ENCODE measurements at regions not wholly inside any gene's neighbourhood (a gene's known extent, or its start where the extent isn't known, plus 50 kb on each side); places are given as distances from the start of the nearest gene placed in this dataset.

DNA sequence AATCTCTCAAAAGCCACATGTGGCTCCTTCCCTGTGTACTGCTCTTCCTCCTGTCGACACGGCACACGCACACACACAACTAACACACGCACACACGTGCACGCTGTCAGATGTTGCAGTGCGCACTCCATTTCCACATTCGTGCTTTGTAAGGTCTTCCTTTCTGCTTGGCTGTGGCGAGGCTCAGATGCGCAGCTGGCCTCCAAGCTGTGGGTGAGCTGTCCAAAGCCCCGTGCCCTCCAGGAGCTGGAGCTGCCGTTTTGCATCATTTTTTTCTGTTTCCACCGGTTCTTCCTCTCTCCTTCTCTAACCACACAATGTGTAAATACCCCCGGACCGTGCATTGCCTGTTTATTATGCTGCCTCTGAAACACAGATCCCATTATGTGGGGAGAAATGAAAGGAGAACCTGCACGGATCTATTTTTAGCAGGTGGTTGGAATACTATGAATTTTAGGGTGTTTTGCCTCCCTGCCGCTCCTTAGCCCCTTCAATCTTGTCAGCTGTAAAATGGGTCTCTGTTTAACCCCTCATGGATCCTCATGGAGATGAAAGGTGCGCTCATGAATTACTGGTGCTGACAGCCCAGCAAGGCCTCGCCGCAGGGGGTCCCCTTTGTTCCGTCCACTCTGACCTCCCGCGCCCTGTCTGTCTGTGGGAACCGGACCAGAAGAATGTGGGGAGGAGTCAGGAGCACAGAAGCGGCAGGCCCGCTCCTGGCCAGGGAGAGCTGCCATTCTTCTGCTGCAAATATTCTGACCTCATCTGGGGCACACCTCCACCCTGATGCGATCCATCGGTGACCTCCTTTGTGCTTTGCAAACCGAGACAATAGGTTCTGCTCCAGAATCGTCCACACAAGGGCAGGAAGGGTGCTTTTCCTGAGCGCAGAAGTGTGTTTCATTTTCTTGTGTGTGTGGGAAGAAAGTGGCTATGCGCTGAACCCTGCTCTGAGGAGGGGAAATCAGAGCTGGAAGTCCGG is 137.7 kb downstream of the SOX1 start:
- intact Hi-C loops (cut with DNase I) = no loop called here
- DNase-seq (ENCODE audit: low spot score in 2 of 2) = no peak
- Histone ChIP-seq H3K36me3 (no peaks in the 10 kb centered on the region), H3K27me3 (no peaks in the 10 kb centered on the region), H3K4me3 (no peak overlapping the region), H3K9me3 (no peaks in the 10 kb centered on the region), H3K4me1 (no peaks in the 10 kb centered on the region), H3K27ac (no peak overlapping the region)
- TF ChIP-seq CTCF (IDR thresholded peaks at IDR 0.05) = no peak

DNA sequence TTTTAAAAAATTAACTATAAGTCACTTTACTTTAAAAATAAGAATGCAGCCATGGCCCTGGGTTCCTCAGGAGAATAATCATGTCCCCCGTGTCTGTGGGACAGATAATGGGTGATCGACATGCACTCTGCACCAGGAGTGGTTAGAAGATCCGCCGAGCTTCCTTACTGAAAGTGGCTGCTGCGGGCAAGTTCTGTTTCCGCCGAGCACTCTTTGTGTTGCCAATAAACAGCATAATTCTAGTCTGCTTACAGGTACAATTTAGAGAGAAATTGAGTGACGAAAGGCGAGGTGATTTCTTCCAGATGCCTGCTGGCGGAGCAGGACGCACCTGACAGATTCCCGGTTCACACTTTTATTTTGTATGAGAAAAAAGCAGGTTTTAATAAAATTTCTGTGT is 139.0 kb downstream of the SOX1 start:
- Histone ChIP-seq H3K9me3 (no peaks in the 10 kb centered on the region), H3K4me3 (no peak overlapping the region), H3K27ac (no peak overlapping the region), H3K27me3 (no peaks in the 10 kb centered on the region), H3K4me1 (no peaks in the 10 kb centered on the region), H3K36me3 (no peaks in the 10 kb centered on the region)
- DNase-seq (ENCODE audit: low spot score in 2 of 2) = no peak
- intact Hi-C loops (cut with DNase I) = no loop called here
- no peak for TF ChIP-seq CTCF (IDR thresholded peaks at IDR 0.05)

- H3K27ac ChIP-seq = no peak overlapping the region
- H3K27me3 ChIP-seq = no peaks in the 10 kb centered on the region
- TF ChIP-seq CTCF (IDR thresholded peaks at IDR 0.05) = no peak
- DNase-seq (ENCODE audit: low spot score in 2 of 2) = no peak
- H3K9me3 ChIP-seq = no peaks in the 10 kb centered on the region
- no peaks in the 10 kb centered on the region for H3K4me1 ChIP-seq
- no peak overlapping the region for H3K4me3 ChIP-seq
- intact Hi-C loops (cut with DNase I) = no loop called here
- H3K36me3 ChIP-seq = no peaks in the 10 kb centered on the region
These were observed 140.2 kb downstream of the SOX1 start for GRCh38 chr13:112207129-112207528.

- H3K27me3 ChIP-seq = no peaks in the 10 kb centered on the region
- no peaks in the 10 kb centered on the region for H3K4me1 ChIP-seq
- no peaks in the 10 kb centered on the region for H3K36me3 ChIP-seq
- intact Hi-C loops (cut with DNase I) = no loop called here
- no peak overlapping the region for H3K4me3 ChIP-seq
- no peaks in the 10 kb centered on the region for H3K9me3 ChIP-seq
- no peak for DNase-seq (ENCODE audit: low spot score in 2 of 2)
- TF ChIP-seq CTCF (IDR thresholded peaks at IDR 0.05) = no peak
- H3K27ac ChIP-seq = no peak overlapping the region
These were observed 141.7 kb downstream of the SOX1 start for GRCh38 chr13:112208656-112209055.

DNA sequence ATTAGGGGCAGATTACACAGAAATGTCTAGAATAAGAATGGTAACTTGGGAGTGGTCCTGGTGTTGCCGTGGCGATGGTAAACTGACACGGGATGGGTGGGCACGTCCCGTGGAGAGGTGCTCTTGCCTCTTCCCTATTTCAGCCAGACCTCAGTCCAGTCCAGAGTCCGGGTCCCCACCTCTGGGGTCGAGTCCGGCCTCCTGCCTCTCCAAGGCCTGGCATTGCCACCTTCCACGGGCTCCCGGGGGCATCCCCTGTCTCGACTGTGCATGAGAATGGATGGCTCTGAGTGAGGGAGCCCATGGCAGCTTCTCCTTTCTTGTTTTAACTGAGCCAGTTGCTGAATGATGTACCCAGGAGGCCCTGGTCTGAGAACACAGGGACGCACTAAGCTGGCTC is 142.3 kb downstream of the SOX1 start:
- no peak for DNase-seq (ENCODE audit: low spot score in 2 of 2)
- Histone ChIP-seq H3K9me3 (no peaks in the 10 kb centered on the region), H3K27me3 (no peaks in the 10 kb centered on the region), H3K4me1 (no peaks in the 10 kb centered on the region), H3K4me3 (no peak overlapping the region), H3K36me3 (no peaks in the 10 kb centered on the region), H3K27ac (no peak overlapping the region)
- intact Hi-C loops (cut with DNase I) = no loop called here
- TF ChIP-seq CTCF (IDR thresholded peaks at IDR 0.05) = no peak
